CD4-positive, alpha-beta T cell (primary cell): ENCODE measurements at regions not wholly inside any gene's neighbourhood (a gene's known extent, or its start where the extent isn't known, plus 50 kb on each side); places are given as distances from the start of the nearest gene placed in this dataset.

ENCODE experiments used
- ATAC-seq: fragments of 200-7000 bp; cut with Tn5 transposase; one replicate; pipeline ENCODE4 v1.10.0; 2022; ENCODE audit warnings: mild to moderate bottlenecking; ENCODE audit not compliant: poor library complexity
- CTCF ChIA-PET: fragments of 350-600 bp; sonication (Branson Sonifier 250); formaldehyde crosslinking; loops from one replicate; lab custom pipeline; 2021; ENCODE audit warnings: antibody characterized with exemption, inconsistent platforms; lab: Charles Lee
- POLR2A ChIA-PET: fragments of 350-600 bp; sonication (Branson Sonifier 250); formaldehyde crosslinking; loops from one replicate; lab custom pipeline; 2021; ENCODE audit warnings: antibody characterized with exemption, inconsistent platforms; lab: Charles Lee
- DNase-seq, 14 experiments: peaks; one replicate each; pipeline ENCODE4 v3.0.0-alpha.2; 2013 to 2020; ENCODE audit warnings: mixed read lengths in 2 of 14
- H3K27ac ChIP-seq, 2 donors: one replicate each; pipeline versions ENCODE4 v1.5.1 to v1.7.0; 2013; ENCODE audit warnings: low read length in 2 of 2, low read depth in 1 of 2, mild to moderate bottlenecking in 1 of 2
- H3K27me3 ChIP-seq, 2 experiments: 1 replicate in 1 of 2; 2 replicates in 1 of 2; pipeline versions ENCODE4 v1.6.1 to v1.7.0; 2013; ENCODE audit warnings: low read length in 2 of 2, control low read depth in 1 of 2, mild to moderate bottlenecking in 1 of 2, moderate library complexity in 1 of 2; ENCODE audit not compliant: insufficient read depth in 2 of 2, control insufficient read depth in 1 of 2
- H3K36me3 ChIP-seq: one replicate; pipeline ENCODE4 v1.6.1; 2013; ENCODE audit warnings: low read length, control low read depth; ENCODE audit not compliant: insufficient read depth
- H3K4me1 ChIP-seq: one replicate; pipeline ENCODE4 v1.6.1; 2013; ENCODE audit warnings: low read length, control low read depth; ENCODE audit not compliant: insufficient read depth
- H3K4me3 ChIP-seq: one replicate; pipeline ENCODE4 v1.5.1; 2013; ENCODE audit warnings: mild to moderate bottlenecking, low read length, moderate library complexity
- H3K9me3 ChIP-seq, 2 experiments: 1 replicate in 1 of 2; 2 replicates in 1 of 2; pipeline versions ENCODE4 v1.6.1 to v1.7.0; 2013; ENCODE audit warnings: low read length in 2 of 2, mild to moderate bottlenecking in 2 of 2, control low read depth in 1 of 2, moderate library complexity in 1 of 2; ENCODE audit not compliant: control insufficient read depth in 1 of 2, insufficient read depth in 1 of 2
- H3K27ac Mint-ChIP-seq: one replicate; pipeline ENCODE4 v1.8.0; 2020; ENCODE audit warnings: mixed read lengths
- H3K27me3 Mint-ChIP-seq: one replicate; pipeline ENCODE4 v1.8.0; 2021; ENCODE audit warnings: mixed read lengths
- H3K36me3 Mint-ChIP-seq: one replicate; pipeline ENCODE4 v1.8.0; 2021; ENCODE audit warnings: low read depth, mixed read lengths
- H3K4me1 Mint-ChIP-seq: one replicate; pipeline ENCODE4 v1.8.0; 2021; ENCODE audit warnings: low read depth, mixed read lengths
- H3K4me3 Mint-ChIP-seq: one replicate; pipeline ENCODE4 v1.8.0; 2020; ENCODE audit warnings: mild to moderate bottlenecking, mixed read lengths
- H3K9me3 Mint-ChIP-seq: one replicate; pipeline ENCODE4 v1.8.0; 2020; ENCODE audit warnings: mixed read lengths
- intact Hi-C, 2 experiments: fragments of 100-400 bp; cut with DNase I in 1 of 2; cut with micrococcal nuclease in 1 of 2; formaldehyde crosslinking; loops; one replicate each; pipeline versions ENCODE4 v1.15.1 to v1.9.0; 2023 to 2025; cut with DNase I, micrococcal nuclease
- TF ChIP-seq, protein P1 (sequence below): fragments of 200-600 bp; IDR thresholded peaks from one replicate; pipeline ENCODE4 v1.8.0; 2022; ENCODE audit warnings: antibody characterized with exemption, mild to moderate bottlenecking

GRCh38 chr4:13678186-13678924 lies 50.8 kb upstream of the BOD1L1 start:
- CTCF ChIA-PET = no interaction called here
- TF ChIP-seq, protein P1, sequence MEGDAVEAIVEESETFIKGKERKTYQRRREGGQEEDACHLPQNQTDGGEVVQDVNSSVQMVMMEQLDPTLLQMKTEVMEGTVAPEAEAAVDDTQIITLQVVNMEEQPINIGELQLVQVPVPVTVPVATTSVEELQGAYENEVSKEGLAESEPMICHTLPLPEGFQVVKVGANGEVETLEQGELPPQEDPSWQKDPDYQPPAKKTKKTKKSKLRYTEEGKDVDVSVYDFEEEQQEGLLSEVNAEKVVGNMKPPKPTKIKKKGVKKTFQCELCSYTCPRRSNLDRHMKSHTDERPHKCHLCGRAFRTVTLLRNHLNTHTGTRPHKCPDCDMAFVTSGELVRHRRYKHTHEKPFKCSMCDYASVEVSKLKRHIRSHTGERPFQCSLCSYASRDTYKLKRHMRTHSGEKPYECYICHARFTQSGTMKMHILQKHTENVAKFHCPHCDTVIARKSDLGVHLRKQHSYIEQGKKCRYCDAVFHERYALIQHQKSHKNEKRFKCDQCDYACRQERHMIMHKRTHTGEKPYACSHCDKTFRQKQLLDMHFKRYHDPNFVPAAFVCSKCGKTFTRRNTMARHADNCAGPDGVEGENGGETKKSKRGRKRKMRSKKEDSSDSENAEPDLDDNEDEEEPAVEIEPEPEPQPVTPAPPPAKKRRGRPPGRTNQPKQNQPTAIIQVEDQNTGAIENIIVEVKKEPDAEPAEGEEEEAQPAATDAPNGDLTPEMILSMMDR = no peak
- H3K36me3 ChIP-seq = no peaks in the 10 kb centered on the region
- H3K9me3 ChIP-seq = peaks cover 0 to 19% of the 10 kb centered on the region in 2 experiments
- Mint-ChIP-seq H3K36me3 (no peaks in the 10 kb centered on the region), H3K27me3 (no peaks in the 10 kb centered on the region), H3K27ac (no peak overlapping the region), H3K4me3 (no peak overlapping the region), H3K9me3 (peaks cover 9% of the 10 kb centered on the region), H3K4me1 (no peaks in the 10 kb centered on the region)
- no peaks in the 10 kb centered on the region for H3K27me3 ChIP-seq
- intact Hi-C loops = no loop called here
- no peaks in the 10 kb centered on the region for H3K4me1 ChIP-seq
- POLR2A ChIA-PET = no interaction called here
- no peak for DNase-seq
- H3K27ac ChIP-seq = no peak overlapping the region
- no peak overlapping the region for H3K4me3 ChIP-seq
- ATAC-seq = no peak

GRCh38 chr4:13681570-13681969 lies 54.0 kb upstream of the BOD1L1 start:
- POLR2A ChIA-PET = no interaction called here
- CTCF ChIA-PET = no interaction called here
- no peak overlapping the region for H3K4me3 Mint-ChIP-seq
- no peak for DNase-seq
- no peaks in the 10 kb centered on the region for H3K4me1 Mint-ChIP-seq
- H3K27me3 Mint-ChIP-seq = no peaks in the 10 kb centered on the region
- Histone ChIP-seq H3K9me3 (peaks cover 3 to 19% of the 10 kb centered on the region in 2 experiments), H3K36me3 (no peaks in the 10 kb centered on the region), H3K4me3 (no peak overlapping the region), H3K4me1 (no peaks in the 10 kb centered on the region), H3K27me3 (no peaks in the 10 kb centered on the region), H3K27ac (no peak overlapping the region)
- no peak for ATAC-seq
- no peak overlapping the region for H3K27ac Mint-ChIP-seq
- intact Hi-C loops = no loop called here
- peaks cover 16% of the 10 kb centered on the region for H3K9me3 Mint-ChIP-seq
- no peaks in the 10 kb centered on the region for H3K36me3 Mint-ChIP-seq
- TF ChIP-seq, protein P1 = no peak

- no peak for DNase-seq
- no peak overlapping the region for H3K27ac ChIP-seq
- no peaks in the 10 kb centered on the region for H3K36me3 ChIP-seq
- TF ChIP-seq, protein P1 = no peak
- ATAC-seq = no peak
- H3K9me3 Mint-ChIP-seq = peaks cover 8% of the 10 kb centered on the region
- no peaks in the 10 kb centered on the region for H3K4me1 ChIP-seq
- no peaks in the 10 kb centered on the region for H3K27me3 ChIP-seq
- H3K27me3 Mint-ChIP-seq = peaks cover 24% of the 10 kb centered on the region
- no peaks in the 10 kb centered on the region for H3K36me3 Mint-ChIP-seq
- CTCF ChIA-PET = no interaction called here
- no peak overlapping the region for H3K4me3 ChIP-seq
- no peaks in the 10 kb centered on the region for H3K4me1 Mint-ChIP-seq
- H3K9me3 ChIP-seq = peaks cover 9 to 10% of the 10 kb centered on the region in 2 experiments
- no peak overlapping the region for H3K27ac Mint-ChIP-seq
- POLR2A ChIA-PET = no interaction called here
- intact Hi-C loops = no loop called here
- no peak overlapping the region for H3K4me3 Mint-ChIP-seq
Measured at GRCh38 chr4:13694256-13694655, 66.7 kb upstream of the BOD1L1 start.
